Natural killer cell (primary cell): ENCODE measurements at regions not wholly inside any gene's neighbourhood (a gene's known extent, or its start where the extent isn't known, plus 50 kb on each side); places are given as distances from the start of the nearest gene placed in this dataset.
"Not testable (repeated sequence)": the region's sequence is repeated elsewhere in the genome, so short reads cannot be mapped to it uniquely, and the experiment has no call there.

Source experiments
- ATAC-seq, 3 donors: fragments of 150-1000 bp in 2 of 3; fragments of 200-7000 bp in 1 of 3; cut with Tn5 transposase; 1 replicate in 1 of 3; 2 replicates in 2 of 3; pipeline ENCODE4 v1.10.0; 2021; ENCODE audit warnings: mild to moderate bottlenecking in 2 of 3, moderate library complexity in 2 of 3
- DNase-seq, 2 donors: peaks; one replicate each; pipeline versions ENCODE4 v3.0.0 to v3.0.0-alpha.2; 2013 to 2021; ENCODE audit warnings: mixed read lengths in 1 of 2
- H3K27ac ChIP-seq: one replicate; pipeline ENCODE4 v1.5.1; 2013; ENCODE audit warnings: mild to moderate bottlenecking, low read length
- H3K27me3 ChIP-seq: one replicate; pipeline ENCODE4 v1.6.1; 2013; ENCODE audit warnings: low read length; ENCODE audit not compliant: control insufficient read depth, insufficient read depth
- H3K36me3 ChIP-seq: one replicate; pipeline ENCODE4 v1.6.1; 2013; ENCODE audit warnings: low read length; ENCODE audit not compliant: control insufficient read depth, insufficient read depth
- H3K4me1 ChIP-seq: one replicate; pipeline ENCODE4 v1.6.1; 2013; ENCODE audit warnings: low read length; ENCODE audit not compliant: control insufficient read depth, insufficient read depth
- H3K4me3 ChIP-seq: one replicate; pipeline ENCODE4 v1.5.1; 2013; ENCODE audit warnings: low read length
- H3K9me3 ChIP-seq: one replicate; pipeline ENCODE4 v1.6.1; 2013; ENCODE audit warnings: low read length; ENCODE audit not compliant: control insufficient read depth, insufficient read depth
- H3K27ac Mint-ChIP-seq, 2 donors: one replicate each; pipeline ENCODE4 v1.8.0; 2022; ENCODE audit warnings: mild to moderate bottlenecking in 2 of 2, mixed read lengths in 2 of 2, moderate library complexity in 1 of 2
- H3K27me3 Mint-ChIP-seq, 2 donors: one replicate each; pipeline ENCODE4 v1.8.0; 2022; ENCODE audit warnings: low read depth in 2 of 2, mixed read lengths in 2 of 2
- H3K36me3 Mint-ChIP-seq: one replicate; pipeline ENCODE4 v1.8.0; 2022; ENCODE audit warnings: mixed read lengths
- H3K4me1 Mint-ChIP-seq, 2 donors: one replicate each; pipeline ENCODE4 v1.8.0; 2022; ENCODE audit warnings: mixed read lengths in 2 of 2
- H3K4me3 Mint-ChIP-seq: one replicate; pipeline ENCODE4 v1.8.0; 2022; ENCODE audit warnings: mild to moderate bottlenecking, moderate library complexity, mixed read lengths
- H3K9me3 Mint-ChIP-seq, 2 donors: one replicate each; pipeline ENCODE4 v1.8.0; 2022; ENCODE audit warnings: mixed read lengths in 2 of 2
- CTCF ChIP-seq: fragments of 200-600 bp; IDR thresholded peaks from one replicate; pipeline ENCODE4 v1.8.0; 2022; ENCODE audit warnings: antibody characterized with exemption
- WGBS: methylation state at CpG from one replicate; pipeline ENCODE4 v1.1.7; 2013; ENCODE audit warnings: missing lambda C conversion rate; ENCODE audit not compliant: insufficient coverage; 5-methylcytosine and 5-hydroxymethylcytosine counted together
- intact Hi-C: fragments of 100-400 bp; cut with micrococcal nuclease; formaldehyde crosslinking; loops from one replicate; pipeline ENCODE4 v1.14.2; 2022

DNA sequence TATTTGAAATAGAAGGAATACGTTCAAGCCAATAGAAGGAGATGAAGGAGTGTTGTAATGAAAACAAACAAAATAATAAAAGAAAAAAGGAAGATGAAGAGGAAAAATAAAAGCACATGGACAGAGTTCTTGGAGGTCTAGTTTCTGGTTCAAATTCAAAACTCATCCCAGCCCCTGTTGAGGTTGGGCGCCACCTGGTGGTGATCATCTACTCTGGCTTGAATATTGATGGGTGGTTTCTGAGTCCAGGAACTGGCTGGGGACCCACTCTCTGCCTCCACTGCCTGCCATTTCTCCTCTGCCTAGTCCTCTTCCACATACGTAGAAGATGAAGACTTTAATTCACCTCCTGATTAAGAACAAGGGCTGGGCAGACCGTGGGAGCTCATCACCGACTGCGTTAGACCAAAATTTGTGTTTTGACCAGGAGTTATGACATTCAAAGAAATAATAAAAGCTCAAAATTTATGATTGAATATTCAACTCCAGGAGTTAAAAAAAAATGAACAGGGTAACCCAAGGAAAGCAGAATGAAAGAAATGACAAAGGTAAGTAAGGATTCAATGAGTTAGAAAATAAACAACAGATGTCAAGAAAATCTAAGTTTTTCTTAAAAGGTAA is 99.0 kb upstream of the SLC1A3 start:
- WGBS: 57% methylated on average over 6 of the region's 6 CpGs

GRCh38 chr5:36508331-36508730 is 98.1 kb upstream of the SLC1A3 start:
- H3K9me3 Mint-ChIP-seq, H3K4me1 ChIP-seq, H3K4me3 Mint-ChIP-seq, H3K27ac Mint-ChIP-seq, H3K36me3 Mint-ChIP-seq, H3K4me3 ChIP-seq, H3K36me3 ChIP-seq, H3K27me3 ChIP-seq, ATAC-seq, H3K9me3 ChIP-seq, H3K27ac ChIP-seq, H3K27me3 Mint-ChIP-seq, H3K4me1 Mint-ChIP-seq, intact Hi-C loops, DNase-seq: not testable (repeated sequence)
- WGBS: 69% methylated on average over 5 of the region's 5 CpGs

More for the DNA sequence above, 99.0 kb upstream of the SLC1A3 start:
- no peak overlapping the region for H3K27ac ChIP-seq
- Mint-ChIP-seq H3K27me3 (peaks cover 0 to 6% of the 10 kb centered on the region in 2 donors), H3K4me1 (no peaks in the 10 kb centered on the region), H3K4me3 (no peak overlapping the region), H3K36me3 (no peaks in the 10 kb centered on the region), H3K27ac (no peak overlapping the region), H3K9me3 (no peaks in the 10 kb centered on the region)
- peak; percentile 61 to 78 for DNase-seq
- H3K36me3 ChIP-seq: no peaks in the 10 kb centered on the region
- intact Hi-C loops: loop anchor here (1.0 to 2.0 kb wide), 4 partner anchors 93 to 428 kb away; no protein-coding TSS in a partner anchor
- H3K4me3 ChIP-seq: no peak overlapping the region
- H3K27me3 ChIP-seq: no peaks in the 10 kb centered on the region
- H3K4me1 ChIP-seq: no peaks in the 10 kb centered on the region
- peak; percentile 86 for TF ChIP-seq CTCF
- ATAC-seq: peak; percentile 49 to 78 (median 77)
- no peaks in the 10 kb centered on the region for H3K9me3 ChIP-seq

GRCh38 chr5:36513647-36514046 is 92.8 kb upstream of the SLC1A3 start:
- intact Hi-C loops, H3K36me3 ChIP-seq, H3K36me3 Mint-ChIP-seq, H3K4me3 ChIP-seq, DNase-seq, ATAC-seq, H3K4me1 ChIP-seq, H3K9me3 Mint-ChIP-seq, H3K27ac ChIP-seq, H3K9me3 ChIP-seq, H3K27me3 ChIP-seq, H3K27me3 Mint-ChIP-seq, H3K27ac Mint-ChIP-seq, H3K4me3 Mint-ChIP-seq, H3K4me1 Mint-ChIP-seq: not testable (repeated sequence)
- 100% methylated on average over 2 of the region's 3 CpGs for WGBS

DNA sequence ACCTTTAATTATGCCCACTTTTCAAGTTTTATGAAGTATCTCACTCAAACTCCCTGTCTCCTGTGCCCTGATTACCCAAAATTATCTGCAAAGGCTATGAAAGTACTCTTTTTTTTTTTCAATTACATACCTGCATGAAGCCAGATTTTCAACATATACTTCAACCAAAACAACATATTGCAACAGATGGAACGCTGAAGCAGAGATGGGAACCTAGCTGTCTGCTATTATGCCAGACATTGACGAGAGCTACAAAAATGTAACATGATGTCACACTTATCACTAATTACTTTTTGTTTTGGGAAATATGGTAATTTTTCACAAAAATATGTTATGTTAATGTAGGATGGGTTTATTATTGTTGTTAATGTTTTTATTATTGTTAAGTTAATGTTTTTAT is 86.5 kb upstream of the SLC1A3 start:
- peaks cover 0 to 6% of the 10 kb centered on the region in 2 donors for H3K9me3 Mint-ChIP-seq
- no peak for DNase-seq
- intact Hi-C loops: no loop called here
- no peak overlapping the region for H3K27ac ChIP-seq
- H3K36me3 ChIP-seq: no peaks in the 10 kb centered on the region
- 81% methylated on average over 2 of the region's 2 CpGs for WGBS
- no peak overlapping the region for H3K4me3 ChIP-seq
- H3K4me1 ChIP-seq: no peaks in the 10 kb centered on the region
- H3K4me3 Mint-ChIP-seq: no peak overlapping the region
- no peaks in the 10 kb centered on the region for H3K36me3 Mint-ChIP-seq
- no peak for ATAC-seq
- H3K9me3 ChIP-seq: no peaks in the 10 kb centered on the region
- peaks cover 0 to 5% of the 10 kb centered on the region in 2 donors for H3K27me3 Mint-ChIP-seq
- H3K27me3 ChIP-seq: no peaks in the 10 kb centered on the region
- no peaks in the 10 kb centered on the region for H3K4me1 Mint-ChIP-seq
- TF ChIP-seq CTCF: no peak
- no peak overlapping the region for H3K27ac Mint-ChIP-seq
